OCI-LY1 (cell line): ENCODE measurements at regions not wholly inside any gene's neighbourhood (a gene's known extent, or its start where the extent isn't known, plus 50 kb on each side); places are given as distances from the start of the nearest gene placed in this dataset.

Source experiments
- H2AFZ ChIP-seq: fragments of 200-600 bp; sonication (generic), shearing (Covaris generic); 2 replicates; pipeline ENCODE4 v1.6.0; 2014; ENCODE audit warnings: antibody characterized with exemption, mild to moderate bottlenecking, low read length
- H3F3A ChIP-seq: fragments of 200-600 bp; sonication (generic), shearing (Covaris generic); 2 replicates; pipeline ENCODE4 v1.6.0; 2014; ENCODE audit warnings: mild to moderate bottlenecking, antibody characterized with exemption, low read length, moderate library complexity; ENCODE audit not compliant: insufficient read depth
- H3K27ac ChIP-seq: fragments of 200-600 bp; sonication (generic); 2 replicates; pipeline ENCODE4 v1.5.1; 2014; ENCODE audit warnings: low read length, mixed run types, mild to moderate bottlenecking, low read depth; ENCODE audit not compliant: poor library complexity, severe bottlenecking
- H3K27me3 ChIP-seq: fragments of 200-600 bp; sonication (generic); 2 replicates; pipeline ENCODE4 v1.6.0; 2014; ENCODE audit warnings: antibody characterized with exemption, mild to moderate bottlenecking, low read length, moderate library complexity; ENCODE audit not compliant: insufficient read depth
- H3K36me3 ChIP-seq: fragments of 200-600 bp; sonication (generic); 2 replicates; pipeline ENCODE4 v1.6.1; 2014; ENCODE audit warnings: mild to moderate bottlenecking, antibody characterized with exemption, low read length, moderate library complexity, mixed read lengths; ENCODE audit not compliant: insufficient read depth
- H3K4me1 ChIP-seq: fragments of 200-600 bp; sonication (generic); 2 replicates; pipeline ENCODE4 v1.5.1; 2014; ENCODE audit warnings: mild to moderate bottlenecking, low read length, moderate library complexity; ENCODE audit not compliant: insufficient read depth, severe bottlenecking
- H3K4me2 ChIP-seq: fragments of 200-600 bp; sonication (generic), shearing (Covaris generic); 2 replicates; pipeline ENCODE4 v1.6.1; 2014; ENCODE audit warnings: low read length
- H3K4me3 ChIP-seq: fragments of 200-600 bp; sonication (generic); 2 replicates; pipeline ENCODE4 v1.5.1; 2014; ENCODE audit warnings: low read length, low read depth, mild to moderate bottlenecking, mixed read lengths; ENCODE audit not compliant: poor library complexity, severe bottlenecking
- H3K79me2 ChIP-seq: fragments of 200-600 bp; shearing (Covaris generic); 2 replicates; pipeline ENCODE4 v1.6.1; 2016; ENCODE audit warnings: mixed run types, low read length, mixed read lengths; ENCODE audit not compliant: insufficient read depth
- H3K9ac ChIP-seq: fragments of 200-600 bp; sonication (generic), shearing (Covaris generic); 2 replicates; pipeline ENCODE4 v1.6.1; 2014; ENCODE audit warnings: mild to moderate bottlenecking, low read length, mixed read lengths
- H3K9me2 ChIP-seq: fragments of 200-600 bp; sonication (generic), shearing (Covaris generic); 2 replicates; pipeline ENCODE4 v1.6.1; 2014; ENCODE audit warnings: low read depth, mild to moderate bottlenecking, low read length, mixed read lengths
- H3K9me3 ChIP-seq: fragments of 200-600 bp; shearing (Covaris generic); 2 replicates; pipeline ENCODE4 v1.6.1; 2014; ENCODE audit warnings: low read length, mixed read lengths
- H4K20me1 ChIP-seq: fragments of 200-600 bp; sonication (generic), shearing (Covaris generic); 2 replicates; pipeline ENCODE4 v1.6.0; 2016; ENCODE audit warnings: mild to moderate bottlenecking, low read length; ENCODE audit not compliant: insufficient read depth
- CTCF ChIP-seq: fragments of 200-600 bp; sonication (generic), shearing (Covaris generic); IDR thresholded peaks from 2 replicates; pipeline ENCODE4 v1.5.1; 2017; ENCODE audit warnings: mild to moderate bottlenecking, antibody characterized with exemption, low read length, moderate library complexity, mixed read lengths
- EZH2 ChIP-seq: fragments of 200-600 bp; sonication (generic), shearing (Covaris generic); IDR thresholded peaks from 2 replicates; pipeline ENCODE4 v1.8.0; 2017; ENCODE audit warnings: borderline replicate concordance, mixed run types, mild to moderate bottlenecking, antibody characterized with exemption, low read length, moderate library complexity, mixed read lengths

DNA sequence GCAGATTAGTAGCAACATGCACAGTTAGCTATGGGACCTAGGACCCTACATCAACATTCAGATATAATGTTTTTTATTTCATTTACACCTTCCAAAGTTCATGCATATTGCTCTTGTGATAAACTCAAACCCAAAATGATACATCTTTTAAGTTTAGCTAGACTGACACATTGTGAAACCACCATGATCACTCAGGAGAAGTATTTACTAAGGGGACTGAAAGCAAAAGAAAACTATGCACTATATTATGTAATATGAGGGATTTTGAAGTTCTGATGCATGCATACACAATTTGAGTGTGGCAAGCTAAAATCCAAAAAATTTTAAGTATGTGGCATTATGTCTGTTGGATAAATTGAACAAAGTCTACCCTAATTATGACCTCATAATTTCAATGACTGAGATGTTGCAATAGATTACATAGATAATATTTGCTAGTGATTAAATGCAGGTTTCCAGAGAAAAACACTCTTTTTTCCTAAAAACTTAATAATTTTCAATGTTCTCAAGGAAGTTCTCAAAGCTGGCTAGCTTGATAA, 914.8 kb upstream of the GRIA3 start:
- TF ChIP-seq EZH2 (no peak), CTCF (no peak)
- H3K4me2 ChIP-seq: no peak overlapping the region
- H3K27me3 ChIP-seq: no peaks in the 10 kb centered on the region
- H3K9ac ChIP-seq: no peak overlapping the region
- no peaks in the 10 kb centered on the region for H3K4me1 ChIP-seq
- H4K20me1 ChIP-seq: no peaks in the 10 kb centered on the region
- H2AFZ ChIP-seq: no peak overlapping the region
- H3K27ac ChIP-seq: no peak overlapping the region
- no peaks in the 10 kb centered on the region for H3K9me3 ChIP-seq
- no peak overlapping the region for H3K4me3 ChIP-seq
- H3K36me3 ChIP-seq: no peaks in the 10 kb centered on the region
- no peaks in the 10 kb centered on the region for H3K9me2 ChIP-seq
- no peaks in the 10 kb centered on the region for H3F3A ChIP-seq
- no peaks in the 10 kb centered on the region for H3K79me2 ChIP-seq

DNA sequence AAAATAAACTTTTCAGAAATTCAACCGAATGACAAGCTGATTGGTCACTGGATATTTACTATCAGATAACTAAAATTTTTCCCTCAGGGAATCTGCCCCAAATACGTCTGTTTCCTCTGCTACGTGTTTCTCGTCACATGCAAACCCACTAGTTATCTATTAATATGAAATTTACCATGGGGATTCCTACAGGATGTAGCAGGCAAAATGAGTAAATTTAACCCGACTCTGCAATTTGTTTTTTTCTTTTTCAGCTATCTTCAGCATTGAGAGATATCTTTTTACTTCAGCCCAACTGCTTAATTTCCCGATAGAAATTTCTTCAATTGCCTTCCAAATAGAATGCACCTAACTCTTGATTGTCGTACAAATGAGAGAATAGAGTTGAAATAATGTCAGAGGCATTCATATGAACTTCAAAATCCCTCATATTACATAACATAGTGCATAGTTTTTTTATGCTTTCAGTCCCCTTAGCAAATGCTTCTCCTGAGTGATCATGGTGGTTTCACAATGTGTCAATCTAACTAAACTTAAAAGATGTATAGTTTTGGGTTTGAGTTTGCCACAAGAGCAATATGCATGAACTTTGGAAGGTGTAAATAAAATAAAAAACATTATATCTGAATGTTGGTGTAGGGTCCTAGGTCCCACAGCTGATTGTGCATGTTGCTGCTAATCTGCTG, 913.1 kb upstream of the GRIA3 start:
- Histone ChIP-seq H3K4me3 (no peak overlapping the region), H2AFZ (no peak overlapping the region), H3K9ac (no peak overlapping the region), H3K9me3 (no peaks in the 10 kb centered on the region), H4K20me1 (no peaks in the 10 kb centered on the region), H3F3A (no peaks in the 10 kb centered on the region), H3K4me2 (no peak overlapping the region), H3K4me1 (no peaks in the 10 kb centered on the region), H3K79me2 (no peaks in the 10 kb centered on the region), H3K36me3 (no peaks in the 10 kb centered on the region), H3K9me2 (no peaks in the 10 kb centered on the region), H3K27ac (no peak overlapping the region), H3K27me3 (no peaks in the 10 kb centered on the region)
- TF ChIP-seq EZH2 (no peak), CTCF (no peak)

GRCh38 chrX:122272011-122272410, 912.1 kb upstream of the GRIA3 start:
- no peaks in the 10 kb centered on the region for H3F3A ChIP-seq
- H3K36me3 ChIP-seq: no peaks in the 10 kb centered on the region
- H3K4me3 ChIP-seq: no peak overlapping the region
- no peaks in the 10 kb centered on the region for H3K27me3 ChIP-seq
- H3K9me2 ChIP-seq: no peaks in the 10 kb centered on the region
- no peaks in the 10 kb centered on the region for H4K20me1 ChIP-seq
- H3K4me1 ChIP-seq: no peaks in the 10 kb centered on the region
- H3K9me3 ChIP-seq: no peaks in the 10 kb centered on the region
- no peak overlapping the region for H3K9ac ChIP-seq
- no peak overlapping the region for H2AFZ ChIP-seq
- TF ChIP-seq CTCF: no peak
- TF ChIP-seq EZH2: no peak
- H3K79me2 ChIP-seq: no peaks in the 10 kb centered on the region
- H3K27ac ChIP-seq: no peak overlapping the region
- no peak overlapping the region for H3K4me2 ChIP-seq
